ENCODE measurements at regions not wholly inside any gene's neighbourhood (a gene's known extent, or its start where the extent isn't known, plus 50 kb on each side); places are given as distances from the start of the nearest gene placed in this dataset.

DNA sequence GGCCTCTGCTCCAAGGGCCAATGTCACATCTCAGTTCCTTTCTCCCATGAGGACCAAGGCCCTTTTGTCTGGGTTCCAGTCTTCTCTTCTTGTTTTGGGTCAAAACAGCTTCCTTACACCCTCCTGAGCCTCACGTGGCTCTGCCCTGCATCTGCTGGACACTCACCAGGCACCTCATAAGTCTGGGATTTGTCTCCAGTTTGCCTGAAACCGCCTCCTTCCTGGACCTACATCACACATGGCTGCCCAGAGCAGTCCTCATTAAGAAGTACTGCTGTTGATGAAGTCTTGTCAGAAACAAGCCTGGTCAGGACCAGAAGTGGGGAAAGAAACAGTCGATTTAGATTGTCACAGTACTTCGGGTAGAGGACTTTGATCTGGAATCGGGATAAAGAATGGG lies 173.4 kb upstream of the BMPER start:
- H3K4me1 ChIP-seq: no peaks in the 10 kb centered on the region
- H3K27ac ChIP-seq: no peak overlapping the region
- no peak for TF ChIP-seq CTCF (IDR thresholded peaks at IDR 0.05)
- H3K9ac ChIP-seq: no peak overlapping the region
- no peak overlapping the region for H3K4me2 ChIP-seq (ENCODE audit: low read length)
- H3K27me3 ChIP-seq (ENCODE audit: control insufficient read depth, insufficient read depth, low read length): no peaks in the 10 kb centered on the region
- no peaks in the 10 kb centered on the region for H3K79me2 ChIP-seq
- H3K9me3 ChIP-seq (ENCODE audit: control insufficient read depth, low read length): no peaks in the 10 kb centered on the region
- no peaks in the 10 kb centered on the region for H3K36me3 ChIP-seq (ENCODE audit: control insufficient read depth, insufficient read depth, low read length)
- H2AFZ ChIP-seq: no peak overlapping the region
- no peak overlapping the region for H3K4me3 ChIP-seq (ENCODE audit: low read depth, low read length)

- H3K9ac ChIP-seq: no peak overlapping the region
- no peak overlapping the region for H3K4me3 ChIP-seq (ENCODE audit: low read depth, low read length)
- no peak overlapping the region for H3K4me2 ChIP-seq (ENCODE audit: low read length)
- no peaks in the 10 kb centered on the region for H3K36me3 ChIP-seq (ENCODE audit: control insufficient read depth, insufficient read depth, low read length)
- no peaks in the 10 kb centered on the region for H3K79me2 ChIP-seq
- TF ChIP-seq CTCF (IDR thresholded peaks at IDR 0.05): no peak
- H2AFZ ChIP-seq: no peak overlapping the region
- H3K9me3 ChIP-seq (ENCODE audit: control insufficient read depth, low read length): no peaks in the 10 kb centered on the region
- H3K4me1 ChIP-seq: no peaks in the 10 kb centered on the region
- H3K27ac ChIP-seq: no peak overlapping the region
- H3K27me3 ChIP-seq (ENCODE audit: control insufficient read depth, insufficient read depth, low read length): no peaks in the 10 kb centered on the region
These were observed 172.9 kb upstream of the BMPER start for GRCh38 chr7:33732462-33732861.

GRCh38 chr7:33733870-33734650 lies 171.3 kb upstream of the BMPER start:
- no peak for TF ChIP-seq CTCF (IDR thresholded peaks at IDR 0.05)
- Histone ChIP-seq H3K4me2 (ENCODE audit: low read length) (no peak overlapping the region), H3K9me3 (ENCODE audit: control insufficient read depth, low read length) (no peaks in the 10 kb centered on the region), H3K9ac (no peak overlapping the region), H3K36me3 (ENCODE audit: control insufficient read depth, insufficient read depth, low read length) (no peaks in the 10 kb centered on the region), H3K27me3 (ENCODE audit: control insufficient read depth, insufficient read depth, low read length) (no peaks in the 10 kb centered on the region), H2AFZ (no peak overlapping the region), H3K79me2 (no peaks in the 10 kb centered on the region), H3K27ac (no peak overlapping the region), H3K4me1 (no peaks in the 10 kb centered on the region), H3K4me3 (ENCODE audit: low read depth, low read length) (no peak overlapping the region)

DNA sequence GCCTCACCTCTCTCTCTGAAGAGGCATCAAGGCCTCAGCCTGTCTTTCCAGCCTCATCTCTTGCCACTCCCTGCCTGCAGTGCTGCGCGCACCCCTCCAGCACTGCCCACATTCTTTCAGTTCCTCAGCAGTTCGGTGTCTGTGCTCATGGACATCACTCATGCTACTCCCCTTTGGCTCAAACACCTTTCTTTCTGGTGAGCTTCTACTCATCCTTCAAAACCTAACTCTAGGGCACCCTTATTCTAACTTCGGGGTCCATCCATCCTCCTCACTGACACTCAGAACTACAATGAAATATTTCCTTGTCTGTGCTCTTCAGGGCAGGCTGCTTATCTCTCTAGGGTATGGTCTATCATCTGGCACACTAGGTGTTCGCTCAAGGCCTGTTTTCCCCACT lies 169.9 kb upstream of the BMPER start:
- H3K4me1 ChIP-seq: no peaks in the 10 kb centered on the region
- no peaks in the 10 kb centered on the region for H3K9me3 ChIP-seq (ENCODE audit: control insufficient read depth, low read length)
- no peak for TF ChIP-seq CTCF (IDR thresholded peaks at IDR 0.05)
- no peaks in the 10 kb centered on the region for H3K27me3 ChIP-seq (ENCODE audit: control insufficient read depth, insufficient read depth, low read length)
- H3K36me3 ChIP-seq (ENCODE audit: control insufficient read depth, insufficient read depth, low read length): no peaks in the 10 kb centered on the region
- H3K79me2 ChIP-seq: no peaks in the 10 kb centered on the region
- H3K27ac ChIP-seq: no peak overlapping the region
- no peak overlapping the region for H3K4me2 ChIP-seq (ENCODE audit: low read length)
- no peak overlapping the region for H3K4me3 ChIP-seq (ENCODE audit: low read depth, low read length)
- no peak overlapping the region for H3K9ac ChIP-seq
- H2AFZ ChIP-seq: no peak overlapping the region

All from parathyroid adenoma (tissue), 2 donors.